OCI-LY1 (cell line): ENCODE measurements at regions not wholly inside any gene's neighbourhood (a gene's known extent, or its start where the extent isn't known, plus 50 kb on each side); places are given as distances from the start of the nearest gene placed in this dataset.
"Not testable (repeated sequence)": the region's sequence is repeated elsewhere in the genome, so short reads cannot be mapped to it uniquely, and the experiment has no call there.

ENCODE experiments used
- H2AFZ ChIP-seq: fragments of 200-600 bp; sonication (generic), shearing (Covaris generic); 2 replicates; pipeline ENCODE4 v1.6.0; 2014; ENCODE audit warnings: antibody characterized with exemption, mild to moderate bottlenecking, low read length
- H3F3A ChIP-seq: fragments of 200-600 bp; sonication (generic), shearing (Covaris generic); 2 replicates; pipeline ENCODE4 v1.6.0; 2014; ENCODE audit warnings: mild to moderate bottlenecking, antibody characterized with exemption, low read length, moderate library complexity; ENCODE audit not compliant: insufficient read depth
- H3K27ac ChIP-seq: fragments of 200-600 bp; sonication (generic); 2 replicates; pipeline ENCODE4 v1.5.1; 2014; ENCODE audit warnings: low read length, mixed run types, mild to moderate bottlenecking, low read depth; ENCODE audit not compliant: poor library complexity, severe bottlenecking
- H3K27me3 ChIP-seq: fragments of 200-600 bp; sonication (generic); 2 replicates; pipeline ENCODE4 v1.6.0; 2014; ENCODE audit warnings: antibody characterized with exemption, mild to moderate bottlenecking, low read length, moderate library complexity; ENCODE audit not compliant: insufficient read depth
- H3K36me3 ChIP-seq: fragments of 200-600 bp; sonication (generic); 2 replicates; pipeline ENCODE4 v1.6.1; 2014; ENCODE audit warnings: mild to moderate bottlenecking, antibody characterized with exemption, low read length, moderate library complexity, mixed read lengths; ENCODE audit not compliant: insufficient read depth
- H3K4me1 ChIP-seq: fragments of 200-600 bp; sonication (generic); 2 replicates; pipeline ENCODE4 v1.5.1; 2014; ENCODE audit warnings: mild to moderate bottlenecking, low read length, moderate library complexity; ENCODE audit not compliant: insufficient read depth, severe bottlenecking
- H3K4me2 ChIP-seq: fragments of 200-600 bp; sonication (generic), shearing (Covaris generic); 2 replicates; pipeline ENCODE4 v1.6.1; 2014; ENCODE audit warnings: low read length
- H3K4me3 ChIP-seq: fragments of 200-600 bp; sonication (generic); 2 replicates; pipeline ENCODE4 v1.5.1; 2014; ENCODE audit warnings: low read length, low read depth, mild to moderate bottlenecking, mixed read lengths; ENCODE audit not compliant: poor library complexity, severe bottlenecking
- H3K79me2 ChIP-seq: fragments of 200-600 bp; shearing (Covaris generic); 2 replicates; pipeline ENCODE4 v1.6.1; 2016; ENCODE audit warnings: mixed run types, low read length, mixed read lengths; ENCODE audit not compliant: insufficient read depth
- H3K9ac ChIP-seq: fragments of 200-600 bp; sonication (generic), shearing (Covaris generic); 2 replicates; pipeline ENCODE4 v1.6.1; 2014; ENCODE audit warnings: mild to moderate bottlenecking, low read length, mixed read lengths
- H3K9me2 ChIP-seq: fragments of 200-600 bp; sonication (generic), shearing (Covaris generic); 2 replicates; pipeline ENCODE4 v1.6.1; 2014; ENCODE audit warnings: low read depth, mild to moderate bottlenecking, low read length, mixed read lengths
- H3K9me3 ChIP-seq: fragments of 200-600 bp; shearing (Covaris generic); 2 replicates; pipeline ENCODE4 v1.6.1; 2014; ENCODE audit warnings: low read length, mixed read lengths
- H4K20me1 ChIP-seq: fragments of 200-600 bp; sonication (generic), shearing (Covaris generic); 2 replicates; pipeline ENCODE4 v1.6.0; 2016; ENCODE audit warnings: mild to moderate bottlenecking, low read length; ENCODE audit not compliant: insufficient read depth
- CTCF ChIP-seq: fragments of 200-600 bp; sonication (generic), shearing (Covaris generic); IDR thresholded peaks from 2 replicates; pipeline ENCODE4 v1.5.1; 2017; ENCODE audit warnings: mild to moderate bottlenecking, antibody characterized with exemption, low read length, moderate library complexity, mixed read lengths
- EZH2 ChIP-seq: fragments of 200-600 bp; sonication (generic), shearing (Covaris generic); IDR thresholded peaks from 2 replicates; pipeline ENCODE4 v1.8.0; 2017; ENCODE audit warnings: borderline replicate concordance, mixed run types, mild to moderate bottlenecking, antibody characterized with exemption, low read length, moderate library complexity, mixed read lengths

- no peak overlapping the region for H3K27ac ChIP-seq
- H3K27me3 ChIP-seq: no peaks in the 10 kb centered on the region
- no peak overlapping the region for H3K4me2 ChIP-seq
- H3K79me2 ChIP-seq: no peaks in the 10 kb centered on the region
- no peaks in the 10 kb centered on the region for H4K20me1 ChIP-seq
- H3K4me1 ChIP-seq: no peaks in the 10 kb centered on the region
- H3K9me3 ChIP-seq: no peaks in the 10 kb centered on the region
- no peaks in the 10 kb centered on the region for H3F3A ChIP-seq
- H3K9me2 ChIP-seq: no peaks in the 10 kb centered on the region
- no peak for TF ChIP-seq CTCF
- no peak for TF ChIP-seq EZH2
- no peak overlapping the region for H3K9ac ChIP-seq
- no peaks in the 10 kb centered on the region for H3K36me3 ChIP-seq
- no peak overlapping the region for H2AFZ ChIP-seq
- H3K4me3 ChIP-seq: no peak overlapping the region
Observed at GRCh38 chr5:82873452-82873851, 203.7 kb downstream of the TMEM167A start.

GRCh38 chr5:82872321-82873288 lies 204.6 kb downstream of the TMEM167A start:
- not testable (repeated sequence) for H3K9me2 ChIP-seq, H3K27me3 ChIP-seq, H3K9ac ChIP-seq, H3K9me3 ChIP-seq, H3K4me1 ChIP-seq, H3K36me3 ChIP-seq, H3F3A ChIP-seq, H3K4me2 ChIP-seq, H3K27ac ChIP-seq, H3K79me2 ChIP-seq, H3K4me3 ChIP-seq, H2AFZ ChIP-seq, H4K20me1 ChIP-seq

- H3K4me2 ChIP-seq: no peak overlapping the region
- H3K27me3 ChIP-seq: no peaks in the 10 kb centered on the region
- H3K9me2 ChIP-seq: no peaks in the 10 kb centered on the region
- H4K20me1 ChIP-seq: no peaks in the 10 kb centered on the region
- H3K9ac ChIP-seq: no peak overlapping the region
- H3K79me2 ChIP-seq: no peaks in the 10 kb centered on the region
- no peak overlapping the region for H3K27ac ChIP-seq
- H3K4me1 ChIP-seq: no peaks in the 10 kb centered on the region
- H3K36me3 ChIP-seq: no peaks in the 10 kb centered on the region
- H3K9me3 ChIP-seq: no peaks in the 10 kb centered on the region
- H3F3A ChIP-seq: no peaks in the 10 kb centered on the region
- no peak overlapping the region for H2AFZ ChIP-seq
- H3K4me3 ChIP-seq: no peak overlapping the region
- TF ChIP-seq CTCF: no peak
- TF ChIP-seq EZH2: no peak
Observed at GRCh38 chr5:82865625-82866024, 211.6 kb downstream of the TMEM167A start.

- Histone ChIP-seq H3K36me3 (no peaks in the 10 kb centered on the region), H3K4me3 (no peak overlapping the region), H3K79me2 (no peaks in the 10 kb centered on the region), H3K9me2 (no peaks in the 10 kb centered on the region), H4K20me1 (no peaks in the 10 kb centered on the region), H3F3A (no peaks in the 10 kb centered on the region), H3K27ac (no peak overlapping the region), H3K4me2 (no peak overlapping the region), H3K27me3 (no peaks in the 10 kb centered on the region), H2AFZ (no peak overlapping the region), H3K9me3 (no peaks in the 10 kb centered on the region), H3K4me1 (no peaks in the 10 kb centered on the region), H3K9ac (no peak overlapping the region)
- TF ChIP-seq CTCF (no peak), EZH2 (no peak)
Observed at GRCh38 chr5:82863266-82863665, 213.9 kb downstream of the TMEM167A start.
